Fibroblast of lung (primary cell): ENCODE measurements at regions not wholly inside any gene's neighbourhood (a gene's known extent, or its start where the extent isn't known, plus 50 kb on each side); places are given as distances from the start of the nearest gene placed in this dataset.

Experiments
- DNase-seq, 2 donors: peaks; one replicate each; pipeline versions ENCODE4 v3.0.0 to v3.0.0-alpha.2; 2010; ENCODE audit warnings: low read depth in 2 of 2
- H2AFZ ChIP-seq: 2 replicates; pipeline ENCODE4 v1.5.1; 2012; ENCODE audit warnings: low read length, control low read depth, inconsistent platforms
- H3K27ac ChIP-seq: 2 replicates; pipeline ENCODE4 v1.5.1; 2011; ENCODE audit warnings: low read length, control low read depth; ENCODE audit not compliant: insufficient read depth
- H3K27me3 ChIP-seq: 2 replicates; pipeline ENCODE4 v1.5.1; 2011; ENCODE audit warnings: mild to moderate bottlenecking, low read length; ENCODE audit not compliant: control insufficient read depth, insufficient read depth
- H3K36me3 ChIP-seq: 2 replicates; pipeline ENCODE4 v1.5.1; 2011; ENCODE audit warnings: low read length; ENCODE audit not compliant: control insufficient read depth, insufficient read depth
- H3K4me1 ChIP-seq: 2 replicates; pipeline ENCODE4 v1.5.1; 2011; ENCODE audit warnings: low read length; ENCODE audit not compliant: control insufficient read depth, insufficient read depth; ENCODE audit errors: extremely low read depth
- H3K4me2 ChIP-seq: 2 replicates; pipeline ENCODE4 v1.5.1; 2011; ENCODE audit warnings: low read length, control low read depth; ENCODE audit not compliant: insufficient read depth; ENCODE audit errors: extremely low read depth
- H3K4me3 ChIP-seq, 4 experiments: fragments of 200-600 bp in 1 of 4; sonication (generic) in 1 of 4; replicated peaks in 1 of 4; 2 replicates each; pipeline ENCODE4 v1.5.1; 2011 to 2016; ENCODE audit warnings: low read length in 4 of 4, low read depth in 3 of 4, mild to moderate bottlenecking in 3 of 4, control low read depth in 2 of 4, inconsistent platforms in 1 of 4, mixed read lengths in 1 of 4; ENCODE audit not compliant: insufficient read depth in 1 of 4; ENCODE audit errors: control extremely low read depth in 1 of 4
- H3K79me2 ChIP-seq: 2 replicates; pipeline ENCODE4 v1.5.1; 2012; ENCODE audit warnings: mild to moderate bottlenecking, low read length, inconsistent platforms; ENCODE audit not compliant: control insufficient read depth, insufficient read depth
- H3K9ac ChIP-seq: 2 replicates; pipeline ENCODE4 v1.5.1; 2011; ENCODE audit warnings: mild to moderate bottlenecking, low read length, control low read depth; ENCODE audit not compliant: insufficient read depth
- H3K9me3 ChIP-seq: 2 replicates; pipeline ENCODE4 v1.5.1; 2012; ENCODE audit warnings: low read depth, low read length; ENCODE audit not compliant: control insufficient read depth, insufficient read depth
- H4K20me1 ChIP-seq: 2 replicates; pipeline ENCODE4 v1.5.1; 2011; ENCODE audit warnings: low read length; ENCODE audit not compliant: control insufficient read depth, insufficient read depth; ENCODE audit errors: extremely low read depth
- EZH2 ChIP-seq: IDR thresholded peaks from 2 replicates; pipeline ENCODE4 v1.5.1; 2012; ENCODE audit warnings: low read length, control low read depth, mild to moderate bottlenecking; ENCODE audit errors: missing control alignments
- TF ChIP-seq, protein P1 (sequence below), 2 donors: IDR thresholded peaks in 1 of 2; conservative IDR thresholded peaks in 1 of 2; 1 replicate in 1 of 2; 2 replicates in 1 of 2; pipeline ENCODE4 v1.5.1; 2011 to 2012; ENCODE audit warnings: low read length in 2 of 2, control low read depth in 1 of 2, inconsistent platforms in 1 of 2, low read depth in 1 of 2, mild to moderate bottlenecking in 1 of 2

DNA sequence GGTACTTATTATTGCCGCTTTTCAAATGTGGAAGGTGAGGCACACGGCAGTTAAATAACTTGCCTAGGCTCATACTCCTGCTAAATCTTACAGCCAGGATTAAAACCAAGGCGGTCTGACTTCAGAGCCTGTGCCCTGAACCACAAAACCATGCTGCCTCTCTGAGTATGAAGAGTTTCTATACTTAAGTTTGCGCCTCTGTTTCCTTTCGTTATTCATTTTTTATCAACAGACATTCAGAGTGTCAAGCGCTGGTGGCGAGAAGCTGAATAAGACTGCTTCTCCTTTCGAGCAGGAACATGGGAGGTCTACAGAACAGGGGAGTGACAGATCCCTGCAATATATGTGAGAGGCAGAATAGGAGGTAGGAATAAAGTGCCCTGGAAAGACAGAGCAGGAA lies 96.0 kb upstream of the DUSP10 start:
- no peaks in the 10 kb centered on the region for H3K27me3 ChIP-seq
- H3K4me2 ChIP-seq, result no peak overlapping the region
- H3K9ac ChIP-seq, result no peak overlapping the region
- TF ChIP-seq, protein P1, sequence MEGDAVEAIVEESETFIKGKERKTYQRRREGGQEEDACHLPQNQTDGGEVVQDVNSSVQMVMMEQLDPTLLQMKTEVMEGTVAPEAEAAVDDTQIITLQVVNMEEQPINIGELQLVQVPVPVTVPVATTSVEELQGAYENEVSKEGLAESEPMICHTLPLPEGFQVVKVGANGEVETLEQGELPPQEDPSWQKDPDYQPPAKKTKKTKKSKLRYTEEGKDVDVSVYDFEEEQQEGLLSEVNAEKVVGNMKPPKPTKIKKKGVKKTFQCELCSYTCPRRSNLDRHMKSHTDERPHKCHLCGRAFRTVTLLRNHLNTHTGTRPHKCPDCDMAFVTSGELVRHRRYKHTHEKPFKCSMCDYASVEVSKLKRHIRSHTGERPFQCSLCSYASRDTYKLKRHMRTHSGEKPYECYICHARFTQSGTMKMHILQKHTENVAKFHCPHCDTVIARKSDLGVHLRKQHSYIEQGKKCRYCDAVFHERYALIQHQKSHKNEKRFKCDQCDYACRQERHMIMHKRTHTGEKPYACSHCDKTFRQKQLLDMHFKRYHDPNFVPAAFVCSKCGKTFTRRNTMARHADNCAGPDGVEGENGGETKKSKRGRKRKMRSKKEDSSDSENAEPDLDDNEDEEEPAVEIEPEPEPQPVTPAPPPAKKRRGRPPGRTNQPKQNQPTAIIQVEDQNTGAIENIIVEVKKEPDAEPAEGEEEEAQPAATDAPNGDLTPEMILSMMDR (conservative IDR thresholded peaks at IDR 0.05 in 1 of 2, IDR thresholded peaks at IDR 0.05 in 1 of 2; ENCODE audit: low read depth in 1 of 2, low read length in 2 of 2), result no peak
- no peak for TF ChIP-seq EZH2
- H3K4me1 ChIP-seq, result peaks cover 4% of the 10 kb centered on the region
- H3K27ac ChIP-seq, result no peak overlapping the region
- DNase-seq, result no peak
- no peaks in the 10 kb centered on the region for H3K9me3 ChIP-seq
- H3K79me2 ChIP-seq, result no peaks in the 10 kb centered on the region
- H4K20me1 ChIP-seq, result no peaks in the 10 kb centered on the region
- no peak overlapping the region for H2AFZ ChIP-seq
- H3K4me3 ChIP-seq, result no peak overlapping the region
- H3K36me3 ChIP-seq, result no peaks in the 10 kb centered on the region

DNA sequence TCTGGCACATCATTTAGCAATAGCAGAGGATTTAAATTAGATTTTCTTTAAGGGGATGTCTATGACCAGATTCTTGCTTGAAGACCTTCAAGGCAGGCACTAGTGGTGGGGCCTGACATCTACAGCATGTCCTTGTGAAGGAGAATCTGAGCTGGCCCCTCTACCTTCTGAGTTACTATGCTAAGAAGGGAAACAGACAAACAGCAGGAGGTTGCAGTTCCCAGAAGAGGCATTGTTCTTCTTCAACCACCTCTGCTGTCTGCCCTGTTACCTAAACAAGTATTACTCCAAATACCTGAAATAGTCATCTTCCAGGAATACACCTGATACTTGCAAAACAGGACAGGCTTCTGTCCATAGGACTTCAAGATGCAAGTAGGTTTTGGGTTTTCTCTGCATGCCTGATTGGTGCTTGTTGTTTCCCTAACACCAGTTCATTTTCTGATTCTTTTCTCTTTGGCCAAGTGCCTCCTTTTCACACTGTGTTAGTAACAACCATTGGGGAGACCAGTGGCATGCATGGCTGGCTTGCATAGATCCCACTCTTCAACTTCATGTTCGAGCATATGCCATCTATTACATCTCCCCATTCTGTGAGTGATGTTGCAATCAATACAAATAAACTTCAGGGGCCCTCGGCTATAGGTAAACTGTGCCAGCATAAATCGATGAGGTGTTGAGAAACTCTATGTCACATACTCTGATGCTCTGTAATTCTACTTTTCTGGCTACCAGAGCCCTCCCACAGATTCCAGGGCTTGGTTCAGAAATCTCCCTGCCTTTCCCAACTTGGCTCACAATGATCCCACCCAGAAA lies 93.0 kb upstream of the DUSP10 start:
- no peaks in the 10 kb centered on the region for H3K27me3 ChIP-seq
- no peak overlapping the region for H3K4me3 ChIP-seq
- H3K4me2 ChIP-seq, result no peak overlapping the region
- H2AFZ ChIP-seq, result no peak overlapping the region
- no peaks in the 10 kb centered on the region for H3K36me3 ChIP-seq
- no peak for TF ChIP-seq EZH2
- TF ChIP-seq, protein P1 (conservative IDR thresholded peaks at IDR 0.05 in 1 of 2, IDR thresholded peaks at IDR 0.05 in 1 of 2; ENCODE audit: low read depth in 1 of 2, low read length in 2 of 2), result no peak
- H3K27ac ChIP-seq, result no peak overlapping the region
- H3K9ac ChIP-seq, result no peak overlapping the region
- H3K79me2 ChIP-seq, result no peaks in the 10 kb centered on the region
- no peaks in the 10 kb centered on the region for H3K9me3 ChIP-seq
- peaks cover 6% of the 10 kb centered on the region for H3K4me1 ChIP-seq
- no peaks in the 10 kb centered on the region for H4K20me1 ChIP-seq
- no peak for DNase-seq

DNA sequence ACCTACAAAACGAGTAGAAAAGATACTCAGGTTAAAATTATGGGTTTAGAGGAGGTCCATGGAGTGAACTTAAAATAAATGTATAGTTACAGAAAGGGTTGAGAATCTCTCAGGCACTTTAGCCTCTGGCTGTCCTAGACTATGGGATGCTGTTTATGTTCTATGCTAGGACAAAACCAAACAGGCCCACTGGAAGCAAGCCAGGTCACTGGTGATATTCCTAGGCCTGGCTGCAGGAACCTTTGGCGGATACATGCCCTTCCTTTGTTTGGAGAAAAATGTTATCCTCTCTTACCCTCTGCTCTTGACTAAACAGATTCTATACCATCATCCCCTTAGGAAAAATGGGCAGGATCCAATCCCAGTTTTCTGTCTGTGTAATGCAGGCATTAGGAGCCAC lies 90.7 kb upstream of the DUSP10 start:
- TF ChIP-seq EZH2, result no peak
- TF ChIP-seq, protein P1 (conservative IDR thresholded peaks at IDR 0.05 in 1 of 2, IDR thresholded peaks at IDR 0.05 in 1 of 2; ENCODE audit: low read depth in 1 of 2, low read length in 2 of 2), result no peak
- Histone ChIP-seq H3K4me2 (no peak overlapping the region), H2AFZ (no peak overlapping the region), H3K27me3 (no peaks in the 10 kb centered on the region), H3K9ac (no peak overlapping the region), H4K20me1 (no peaks in the 10 kb centered on the region), H3K9me3 (no peaks in the 10 kb centered on the region), H3K36me3 (no peaks in the 10 kb centered on the region), H3K4me1 (peaks cover 8% of the 10 kb centered on the region), H3K27ac (no peak overlapping the region), H3K79me2 (no peaks in the 10 kb centered on the region), H3K4me3 (no peak overlapping the region)
- peak in 1 of 2 donors; percentile 42 for DNase-seq
